HG02571 (cell line): ENCODE measurements at regions not wholly inside any gene's neighbourhood (a gene's known extent, or its start where the extent isn't known, plus 50 kb on each side); places are given as distances from the start of the nearest gene placed in this dataset.
"Not testable (repeated sequence)": the region's sequence is repeated elsewhere in the genome, so short reads cannot be mapped to it uniquely, and the experiment has no call there.

Experiments
- ATAC-seq: cut with Tn5 transposase; IDR thresholded peaks from one replicate; pipeline ENCODE4 v1.9.1; 2021; ENCODE audit warnings: mild to moderate bottlenecking, moderate library complexity; ENCODE audit not compliant: unreplicated experiment

GRCh38 chr9:129547063-129547462, 73.8 kb downstream of the C9orf50 start:
- ATAC-seq = no peak

- ATAC-seq = not testable (repeated sequence)
Observed at GRCh38 chr9:129545876-129546275, 75.0 kb downstream of the C9orf50 start.

DNA sequence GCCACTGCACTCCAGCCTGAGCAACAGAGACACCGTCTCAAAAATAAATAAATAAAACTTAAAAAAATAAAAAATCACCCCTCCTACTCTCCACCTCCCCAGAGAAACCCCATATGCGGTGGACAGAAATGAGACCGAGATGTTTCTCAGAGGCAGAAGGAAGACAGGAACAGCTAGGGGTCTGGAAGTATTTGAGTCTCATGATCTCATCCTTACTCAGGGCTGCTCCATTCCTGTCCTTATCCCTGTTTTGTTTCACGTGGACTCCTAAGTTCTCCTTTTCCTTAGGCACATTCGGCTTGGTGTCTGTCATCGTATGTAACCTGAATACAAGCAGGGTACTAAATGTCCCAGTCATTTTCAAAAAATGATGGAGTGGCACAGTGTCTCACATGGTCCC, 76.1 kb downstream of the C9orf50 start:
- no peak for ATAC-seq

DNA sequence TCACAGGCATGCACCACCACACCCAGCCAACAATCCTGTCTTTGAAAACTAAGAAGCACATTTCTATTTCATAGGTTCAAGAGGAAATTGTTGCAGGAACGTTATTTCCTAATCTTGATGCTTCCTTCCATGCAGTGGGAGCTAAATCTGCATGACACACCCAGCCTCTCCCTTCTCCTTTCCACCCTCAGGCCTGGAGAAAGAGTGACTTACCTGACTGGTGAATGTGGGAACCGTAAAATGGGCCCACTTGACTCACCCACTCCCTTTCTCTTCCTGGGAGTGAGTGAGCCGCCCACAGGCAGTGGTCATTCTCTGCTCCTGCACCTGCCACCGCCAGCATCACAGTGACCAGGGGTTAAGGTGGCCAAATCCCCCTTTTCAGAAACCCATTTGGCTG, 78.2 kb downstream of the C9orf50 start:
- no peak for ATAC-seq

DNA sequence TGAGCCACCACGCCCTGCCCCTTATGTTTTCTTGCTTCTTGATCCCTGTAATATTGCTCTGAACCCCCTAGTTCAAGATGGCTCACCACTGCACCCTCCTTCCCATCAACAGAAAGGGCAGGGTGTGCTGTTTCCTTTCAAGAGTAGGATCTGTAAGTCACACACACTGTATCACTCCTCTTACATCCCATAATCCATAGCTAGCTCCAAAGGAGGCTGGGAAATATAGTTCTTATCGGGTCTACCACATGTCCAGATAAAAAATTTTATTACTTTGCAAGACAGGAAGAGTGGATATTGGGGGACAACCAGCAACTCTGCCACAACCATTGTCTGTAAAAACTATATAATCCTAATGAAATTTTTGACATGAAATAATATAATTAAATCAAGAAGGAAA, 79.6 kb downstream of the C9orf50 start:
- ATAC-seq = no peak

DNA sequence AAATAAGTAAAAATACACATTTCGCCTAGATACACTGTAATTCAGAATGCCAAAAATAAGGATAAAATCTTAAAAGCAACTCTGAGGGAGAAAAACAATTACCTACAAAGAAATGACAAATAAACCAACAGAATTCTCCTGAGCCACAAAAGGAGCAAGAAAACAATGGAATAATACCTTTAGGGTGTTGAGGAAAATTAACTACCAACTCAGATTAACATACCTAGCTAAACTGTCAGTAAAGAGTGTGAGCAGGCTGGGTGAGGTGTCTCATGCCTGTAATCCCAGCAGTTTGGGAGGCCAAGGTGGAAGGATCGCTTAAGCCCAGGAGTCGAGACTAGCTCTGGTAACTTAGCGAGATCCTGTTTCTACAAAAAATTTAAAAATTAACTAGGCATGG, 81.5 kb downstream of the C9orf50 start:
- ATAC-seq = no peak

DNA sequence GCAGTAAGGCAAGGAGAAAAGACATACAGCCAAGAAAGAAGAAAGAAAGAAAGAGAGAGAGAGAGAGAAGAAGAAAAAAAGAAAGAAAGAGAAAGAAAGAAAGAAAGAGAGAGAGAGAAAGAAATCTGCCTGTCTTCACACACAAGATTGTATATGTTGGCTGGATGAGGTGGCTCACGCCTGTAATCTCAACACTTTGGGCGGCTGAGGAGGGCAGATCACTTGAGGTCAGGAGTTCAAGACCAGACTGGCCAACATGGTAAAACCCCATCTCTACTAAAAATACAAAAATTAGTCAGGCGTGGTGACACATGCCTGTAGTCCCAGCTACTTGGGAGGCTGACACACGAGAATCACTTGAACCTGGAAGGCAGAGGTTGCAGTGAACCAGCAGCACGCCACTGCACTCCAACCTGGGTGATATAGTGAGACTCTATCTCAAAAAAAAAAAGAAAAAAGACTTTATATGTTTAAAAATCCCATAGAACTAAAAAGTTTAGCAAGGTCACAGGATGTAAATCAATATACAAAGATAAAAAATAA, 89.0 kb downstream of the C9orf50 start:
- ATAC-seq = not testable (repeated sequence)

DNA sequence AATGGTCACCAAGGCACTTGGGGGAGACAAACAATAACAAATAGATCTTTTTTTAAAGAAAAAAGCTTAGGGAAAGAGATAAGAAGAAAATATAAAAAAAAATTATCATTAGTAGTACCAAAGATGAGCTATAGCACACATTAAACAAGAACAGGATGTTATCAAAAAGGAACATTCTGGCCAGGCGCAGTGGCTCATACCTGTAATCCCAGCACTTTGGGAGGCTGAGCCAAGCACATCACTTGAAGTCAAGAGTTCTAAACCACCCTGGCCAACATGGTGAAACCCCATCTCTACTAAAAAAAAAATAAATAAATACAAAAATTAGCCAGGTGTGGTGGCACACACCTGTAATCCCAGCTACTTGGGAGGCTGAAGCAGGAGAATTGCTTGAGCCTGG, 92.9 kb downstream of the C9orf50 start:
- ATAC-seq = not testable (repeated sequence)

- ATAC-seq = no peak
Observed at GRCh38 chr9:129525656-129526196, 95.2 kb downstream of the C9orf50 start.

DNA sequence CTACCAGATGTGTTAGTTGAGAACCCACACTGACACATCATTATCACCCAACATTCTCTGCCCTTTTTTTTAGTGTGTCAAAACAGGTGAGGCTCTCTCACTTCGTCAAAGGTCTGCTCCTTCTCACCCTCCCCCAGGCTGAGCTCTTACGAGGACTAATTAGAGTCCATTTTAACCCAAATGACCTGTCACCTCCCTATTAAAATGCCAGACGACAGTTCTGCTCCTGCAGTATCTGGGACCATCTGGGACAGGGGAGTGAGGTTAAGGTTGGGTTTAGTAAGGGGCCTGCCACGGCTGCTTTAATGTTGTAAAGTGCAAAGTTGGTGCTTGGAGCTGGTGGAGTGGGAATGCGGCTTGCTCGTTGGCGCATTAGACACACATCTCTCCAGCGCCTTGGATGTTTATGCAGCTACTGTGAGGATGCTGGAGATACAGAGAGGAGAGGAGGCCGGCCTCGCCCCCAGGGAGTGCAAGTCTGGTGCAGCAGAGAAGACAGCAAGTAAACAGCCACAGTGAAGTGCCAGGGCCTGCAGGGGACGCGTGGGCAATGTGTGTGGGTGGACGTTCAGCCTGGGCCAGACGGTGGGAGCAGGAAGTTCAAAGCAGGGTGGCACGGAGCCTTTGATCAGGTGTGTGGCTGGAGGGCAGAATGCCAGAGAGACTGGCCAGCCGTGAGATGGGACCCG, 96.2 kb downstream of the C9orf50 start:
- ATAC-seq = no peak

- no peak for ATAC-seq
Observed at GRCh38 chr9:129523943-129524581, 96.8 kb downstream of the C9orf50 start.

GRCh38 chr9:129522351-129522750, 98.5 kb downstream of the C9orf50 start:
- no peak for ATAC-seq

DNA sequence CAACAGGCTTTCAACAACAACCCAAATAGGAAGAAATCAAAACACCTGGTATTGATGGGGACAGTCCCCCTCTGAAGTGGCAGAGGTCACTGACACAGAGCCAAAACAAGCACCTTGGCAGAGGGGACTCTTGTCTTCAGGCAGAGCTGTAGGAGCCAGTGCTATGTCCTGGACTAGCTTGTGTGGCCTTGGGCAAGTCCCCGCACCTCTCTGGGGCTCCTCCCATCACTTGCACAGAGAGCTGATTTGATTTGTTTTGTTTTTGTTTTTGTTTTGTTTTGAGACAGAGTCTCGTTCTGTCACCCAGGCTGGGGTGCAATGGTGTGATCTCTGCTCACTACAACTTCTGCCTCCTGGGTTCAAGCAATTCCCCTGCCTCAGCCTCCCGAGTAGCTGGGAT, 100.8 kb downstream of the C9orf50 start:
- ATAC-seq = no peak

- ATAC-seq = no peak
Observed at GRCh38 chr9:129518074-129518473, 102.8 kb downstream of the C9orf50 start.

- no peak for ATAC-seq
Observed at GRCh38 chr9:129517006-129517405, 103.9 kb downstream of the C9orf50 start.

DNA sequence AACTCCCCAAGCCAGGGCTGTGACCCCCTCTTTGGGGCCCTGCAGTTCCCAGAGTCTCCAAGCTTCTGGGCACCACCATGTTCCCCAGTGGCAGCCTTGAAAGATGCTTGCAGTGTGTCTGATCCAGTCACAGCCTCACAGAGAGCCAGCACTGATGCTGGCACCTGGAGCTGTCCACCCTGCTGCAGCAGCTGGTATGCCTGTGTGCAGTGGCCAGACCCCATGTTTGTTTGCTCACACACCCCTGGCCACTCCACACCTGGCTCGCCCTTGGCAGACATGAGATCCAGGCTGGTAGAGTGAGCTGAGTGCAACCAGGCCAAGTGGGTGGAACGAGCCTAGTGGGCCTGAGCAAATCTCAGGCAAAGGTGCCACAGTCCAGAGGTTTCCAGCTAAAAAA, 106.0 kb downstream of the C9orf50 start:
- ATAC-seq = no peak

GRCh38 chr9:129514497-129514867, 106.4 kb downstream of the C9orf50 start:
- ATAC-seq = no peak

DNA sequence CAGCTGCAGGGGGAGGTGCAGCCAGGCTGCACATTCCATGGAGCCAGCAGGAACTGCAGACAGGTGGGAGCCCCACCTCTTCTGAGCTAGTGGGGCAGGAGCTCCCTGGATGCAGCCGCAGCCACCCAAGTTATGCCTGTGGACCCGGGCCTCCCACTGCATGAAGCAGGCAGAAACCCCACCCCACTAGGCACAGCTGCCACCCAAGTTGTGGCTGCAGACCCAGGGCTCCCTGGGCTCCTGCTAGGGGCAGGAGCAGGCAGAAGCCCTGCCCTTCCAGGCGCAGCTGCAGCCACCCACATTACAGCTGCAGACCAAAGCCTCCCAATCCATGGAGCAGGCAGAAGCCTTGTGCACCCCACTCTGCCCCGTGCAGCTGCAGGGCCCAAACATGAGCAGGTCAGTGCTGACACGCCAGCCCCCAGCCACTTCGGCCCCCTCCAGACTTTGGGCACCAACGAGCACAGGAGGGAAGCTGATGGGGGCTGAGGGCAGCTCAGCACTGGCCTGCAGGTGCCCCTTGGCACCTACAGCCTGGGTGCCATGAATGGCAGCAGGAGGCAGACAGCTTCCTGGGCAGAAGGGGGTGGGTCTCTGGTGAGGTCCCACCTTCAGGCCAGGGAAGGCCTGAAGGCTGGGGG, 106.9 kb downstream of the C9orf50 start:
- no peak for ATAC-seq

GRCh38 chr9:129513282-129513681, 107.6 kb downstream of the C9orf50 start:
- ATAC-seq = no peak

GRCh38 chr9:129511285-129511900, 109.5 kb downstream of the C9orf50 start:
- no peak for ATAC-seq

GRCh38 chr9:129509533-129509928, 111.4 kb downstream of the C9orf50 start:
- no peak for ATAC-seq
